ENCODE measurements at regions not wholly inside any gene's neighbourhood (a gene's known extent, or its start where the extent isn't known, plus 50 kb on each side); places are given as distances from the start of the nearest gene placed in this dataset.

- TF ChIP-seq, protein P1, sequence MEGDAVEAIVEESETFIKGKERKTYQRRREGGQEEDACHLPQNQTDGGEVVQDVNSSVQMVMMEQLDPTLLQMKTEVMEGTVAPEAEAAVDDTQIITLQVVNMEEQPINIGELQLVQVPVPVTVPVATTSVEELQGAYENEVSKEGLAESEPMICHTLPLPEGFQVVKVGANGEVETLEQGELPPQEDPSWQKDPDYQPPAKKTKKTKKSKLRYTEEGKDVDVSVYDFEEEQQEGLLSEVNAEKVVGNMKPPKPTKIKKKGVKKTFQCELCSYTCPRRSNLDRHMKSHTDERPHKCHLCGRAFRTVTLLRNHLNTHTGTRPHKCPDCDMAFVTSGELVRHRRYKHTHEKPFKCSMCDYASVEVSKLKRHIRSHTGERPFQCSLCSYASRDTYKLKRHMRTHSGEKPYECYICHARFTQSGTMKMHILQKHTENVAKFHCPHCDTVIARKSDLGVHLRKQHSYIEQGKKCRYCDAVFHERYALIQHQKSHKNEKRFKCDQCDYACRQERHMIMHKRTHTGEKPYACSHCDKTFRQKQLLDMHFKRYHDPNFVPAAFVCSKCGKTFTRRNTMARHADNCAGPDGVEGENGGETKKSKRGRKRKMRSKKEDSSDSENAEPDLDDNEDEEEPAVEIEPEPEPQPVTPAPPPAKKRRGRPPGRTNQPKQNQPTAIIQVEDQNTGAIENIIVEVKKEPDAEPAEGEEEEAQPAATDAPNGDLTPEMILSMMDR (IDR thresholded peaks at IDR 0.05; ENCODE audit: insufficient read depth, low read length, poor library complexity, severe bottlenecking): no peak
- no peak for TF ChIP-seq EZH2phosphoT487 (conservative IDR thresholded peaks at IDR 0.05; ENCODE audit: low read length)
Observed at GRCh38 chr12:90802727-90803126, 152.2 kb downstream of the CCER1 start.
